Right atrium auricular region (tissue), 2 donors: ENCODE measurements at regions not wholly inside any gene's neighbourhood (a gene's known extent, or its start where the extent isn't known, plus 50 kb on each side); places are given as distances from the start of the nearest gene placed in this dataset.

Source experiments
- DNase-seq: peaks from one replicate; pipeline ENCODE4 v3.0.0-alpha.2; 2019; ENCODE audit warnings: low spot score
- H3K27ac ChIP-seq, 2 donors: fragments of 200-600 bp; sonication (generic); 1 replicate in 1 of 2; 2 replicates in 1 of 2; pipeline ENCODE4 v1.5.1; 2016 to 2019
- H3K27me3 ChIP-seq, 2 donors: fragments of 200-600 bp; sonication (generic); one replicate each; pipeline versions ENCODE4 v1.5.1 to v1.6.0; 2017 to 2019
- H3K36me3 ChIP-seq: fragments of 200-600 bp; sonication (generic); one replicate; pipeline ENCODE4 v1.5.1; 2016
- H3K4me1 ChIP-seq, 2 donors: fragments of 200-600 bp; sonication (generic); one replicate each; pipeline versions ENCODE4 v1.5.1 to v1.6.0; 2017 to 2019
- H3K4me3 ChIP-seq, 2 donors: fragments of 200-600 bp; sonication (generic); 1 replicate in 1 of 2; 2 replicates in 1 of 2; pipeline ENCODE4 v1.5.1; 2017 to 2019; ENCODE audit warnings: mild to moderate bottlenecking in 1 of 2, moderate library complexity in 1 of 2
- H3K9me3 ChIP-seq, 2 donors: fragments of 200-600 bp; sonication (generic); one replicate each; pipeline ENCODE4 v1.5.1; 2019
- CTCF ChIP-seq, 2 donors: fragments of 200-600 bp; sonication (generic); IDR thresholded peaks; one replicate each; pipeline ENCODE4 v1.5.1; 2019; ENCODE audit warnings: antibody characterized with exemption in 2 of 2

- H3K27ac ChIP-seq: no peak overlapping the region
- no peaks in the 10 kb centered on the region for H3K36me3 ChIP-seq
- no peak overlapping the region for H3K4me3 ChIP-seq
- no peak for DNase-seq
- H3K4me1 ChIP-seq: peaks cover 2 to 19% of the 10 kb centered on the region in 2 donors
- H3K27me3 ChIP-seq: no peaks in the 10 kb centered on the region
- no peaks in the 10 kb centered on the region for H3K9me3 ChIP-seq
- no peak for TF ChIP-seq CTCF (IDR thresholded peaks at IDR 0.05)
Measured at GRCh38 chr9:129379181-129379836, 201.2 kb upstream of the IER5L start.

- Histone ChIP-seq H3K4me1 (peaks cover 2 to 10% of the 10 kb centered on the region in 2 donors), H3K4me3 (no peak overlapping the region), H3K27me3 (no peaks in the 10 kb centered on the region), H3K27ac (no peak overlapping the region), H3K9me3 (no peaks in the 10 kb centered on the region), H3K36me3 (no peaks in the 10 kb centered on the region)
- no peak for DNase-seq
- TF ChIP-seq CTCF (IDR thresholded peaks at IDR 0.05): no peak
Measured at GRCh38 chr9:129377931-129378661, 200.0 kb upstream of the IER5L start.

- H3K4me1 ChIP-seq: peaks cover 0 to under 1% of the 10 kb centered on the region in 2 donors
Measured at GRCh38 chr9:129377181-129377580, 199.1 kb upstream of the IER5L start.

GRCh38 chr9:129375845-129376244, 197.8 kb upstream of the IER5L start:
- DNase-seq: no peak
- no peaks in the 10 kb centered on the region for H3K4me1 ChIP-seq
- H3K9me3 ChIP-seq: peaks cover 0 to 1% of the 10 kb centered on the region in 2 donors
- no peak for TF ChIP-seq CTCF (IDR thresholded peaks at IDR 0.05)
- no peaks in the 10 kb centered on the region for H3K27me3 ChIP-seq
- no peak overlapping the region for H3K4me3 ChIP-seq
- no peaks in the 10 kb centered on the region for H3K36me3 ChIP-seq
- no peak overlapping the region for H3K27ac ChIP-seq

More at GRCh38 chr9:129377181-129377580, 199.1 kb upstream of the IER5L start:
- Histone ChIP-seq H3K9me3 (no peaks in the 10 kb centered on the region), H3K36me3 (no peaks in the 10 kb centered on the region), H3K27me3 (no peaks in the 10 kb centered on the region), H3K27ac (no peak overlapping the region), H3K4me3 (no peak overlapping the region)
- TF ChIP-seq CTCF (IDR thresholded peaks at IDR 0.05): no peak
- DNase-seq: no peak

- H3K27me3 ChIP-seq: no peaks in the 10 kb centered on the region
- no peak for TF ChIP-seq CTCF (IDR thresholded peaks at IDR 0.05)
- no peak for DNase-seq
- H3K4me3 ChIP-seq: no peak overlapping the region
- H3K9me3 ChIP-seq: peaks cover 0 to 4% of the 10 kb centered on the region in 2 donors
- H3K36me3 ChIP-seq: no peaks in the 10 kb centered on the region
- no peak overlapping the region for H3K27ac ChIP-seq
- H3K4me1 ChIP-seq: no peaks in the 10 kb centered on the region
Measured at GRCh38 chr9:129374651-129375050, 196.6 kb upstream of the IER5L start.
